HepG2 (cell line): ENCODE measurements at regions not wholly inside any gene's neighbourhood (a gene's known extent, or its start where the extent isn't known, plus 50 kb on each side); places are given as distances from the start of the nearest gene placed in this dataset.

Experiments
- ATAC-seq: fragments of 200-7000 bp; cut with Tn5 transposase; 3 replicates; pipeline ENCODE4 v1.9.1; 2020; ENCODE audit warnings: mild to moderate bottlenecking, moderate library complexity
- BruUV-seq: library from RNA; stranded (reverse); fragments of 400-500 nt; replicated peaks from 2 replicates; lab custom pipeline; 2021; lab: Mats Ljungman, UMichigan
- CTCF ChIA-PET: fragments of 300-600 bp; formaldehyde crosslinking; extraction: SDS; loops from one replicate; lab custom pipeline; 2021; ENCODE audit warnings: low total read pairs, inconsistent platforms, low intra/inter-chr PET ratio; lab: Yijun Ruan, JAX
- POLR2A ChIA-PET: fragments of 350-600 bp; sonication (Branson Sonifier 250); formaldehyde crosslinking; loops from one replicate; lab custom pipeline; 2020; ENCODE audit warnings: antibody characterized with exemption, inconsistent platforms; lab: Yijun Ruan, JAX
- DNase-seq: peaks from one replicate; pipeline ENCODE4 v3.0.0-alpha.2; 2015; ENCODE audit warnings: low spot score
- FAIRE-seq: peaks from 3 replicates; lab custom pipeline; 2011; peaks lifted over from hg19 to GRCh38; lab: Jason Lieb, UNC
- H2AFZ ChIP-seq: one replicate; pipeline ENCODE4 v1.6.1; 2011; ENCODE audit warnings: low read length, inconsistent platforms
- H3K27ac ChIP-seq: fragments of 300-600 bp; 3 replicates; pipeline ENCODE4 v1.8.0; 2011; ENCODE audit warnings: mixed run types, mild to moderate bottlenecking, mixed read lengths, low read length, inconsistent platforms; ENCODE audit not compliant: insufficient read depth; ENCODE audit errors: extremely low read length
- H3K27me3 ChIP-seq, 2 experiments: fragments of 200-600 bp in 1 of 2; 2 replicates in 1 of 2; 3 replicates in 1 of 2; pipeline versions ENCODE4 v1.6.0 to v1.8.0; 2011; ENCODE audit warnings: low read length in 2 of 2, mild to moderate bottlenecking in 2 of 2, moderate library complexity in 2 of 2, inconsistent platforms in 1 of 2; ENCODE audit not compliant: insufficient read depth in 2 of 2, control insufficient read depth in 1 of 2
- H3K36me3 ChIP-seq, 2 experiments: fragments of 200-600 bp in 1 of 2; replicated peaks in 1 of 2; 2 replicates in 1 of 2; 3 replicates in 1 of 2; pipeline versions ENCODE4 v1.5.1 to v1.8.0; 2011; ENCODE audit warnings: low read length in 2 of 2, inconsistent platforms in 1 of 2; ENCODE audit not compliant: insufficient read depth in 2 of 2, control insufficient read depth in 1 of 2
- H3K4me1 ChIP-seq: 2 replicates; pipeline ENCODE4 v1.5.1; 2012; ENCODE audit warnings: low read length, inconsistent platforms; ENCODE audit not compliant: insufficient read depth
- H3K4me2 ChIP-seq: 2 replicates; pipeline ENCODE4 v1.6.0; 2011; ENCODE audit warnings: low read depth, low read length, inconsistent platforms
- H3K4me3 ChIP-seq, 3 experiments: fragments of 200-600 bp in 1 of 3; sonication (generic), shearing (Covaris generic) in 1 of 3; replicated peaks in 1 of 3; 2 replicates each; pipeline ENCODE4 v1.5.1; 2011 to 2016; ENCODE audit warnings: low read length in 3 of 3, inconsistent platforms in 2 of 3, low read depth in 2 of 3, mild to moderate bottlenecking in 2 of 3, control low read depth in 1 of 3, mixed read lengths in 1 of 3; ENCODE audit not compliant: insufficient read depth in 1 of 3
- H3K79me2 ChIP-seq: one replicate; pipeline ENCODE4 v1.6.1; 2011; ENCODE audit warnings: low read length, inconsistent platforms; ENCODE audit not compliant: insufficient read depth
- H3K9ac ChIP-seq: 2 replicates; pipeline ENCODE4 v1.6.0; 2011; ENCODE audit warnings: mild to moderate bottlenecking, low read depth, low read length, inconsistent platforms; ENCODE audit not compliant: insufficient read depth
- H3K9me3 ChIP-seq: 2 replicates; pipeline ENCODE4 v1.5.1; 2012; ENCODE audit warnings: mild to moderate bottlenecking, low read length
- H4K20me1 ChIP-seq: 2 replicates; pipeline ENCODE4 v1.6.0; 2011; ENCODE audit warnings: inconsistent platforms, mild to moderate bottlenecking, low read length, moderate library complexity; ENCODE audit not compliant: insufficient read depth
- CREB1 ChIP-seq, 2 experiments: fragments of 450-650 bp in 1 of 2; IDR thresholded peaks; 2 replicates each; pipeline ENCODE4 v1.6.1; 2016 to 2017; ENCODE audit warnings: control low read depth in 1 of 2, mild to moderate bottlenecking in 1 of 2, missing compliant biosample characterization in 1 of 2, missing genetic modification characterization in 1 of 2
- FOXP1 ChIP-seq, 2 experiments: fragments of 450-650 bp in 1 of 2; IDR thresholded peaks; 2 replicates each; pipeline ENCODE4 v1.6.1; 2017 to 2018; ENCODE audit warnings: antibody characterized with exemption in 1 of 2
- MATR3 ChIP-seq: sonication (generic); formaldehyde crosslinking; IDR thresholded peaks from 2 replicates; pipeline ENCODE4 v1.4.0; 2020; ENCODE audit warnings: missing genetic modification reagents
- NFE2L2 ChIP-seq: fragments of 150-350 bp; IDR thresholded peaks from 2 replicates; pipeline ENCODE4 v1.6.1; 2014; ENCODE audit warnings: low read length
- RORA ChIP-seq: sonication (generic); formaldehyde crosslinking; IDR thresholded peaks from 2 replicates; pipeline ENCODE4 v1.5.0; 2020; ENCODE audit warnings: mild to moderate bottlenecking, missing genetic modification reagents, moderate library complexity
- SP2 ChIP-seq: sonication (generic); formaldehyde crosslinking; IDR thresholded peaks from 2 replicates; pipeline ENCODE4 v1.5.1; 2020; ENCODE audit warnings: mild to moderate bottlenecking, missing genetic modification reagents
- TOPORS ChIP-seq: sonication (generic); formaldehyde crosslinking; IDR thresholded peaks from 2 replicates; pipeline ENCODE4 v1.8.0; 2023; ENCODE audit warnings: mild to moderate bottlenecking, missing genetic modification reagents
- ZIK1 ChIP-seq: sonication (generic); formaldehyde crosslinking; IDR thresholded peaks from 2 replicates; pipeline ENCODE4 v1.5.0; 2020; ENCODE audit warnings: mild to moderate bottlenecking, low read depth, missing genetic modification reagents, borderline replicate concordance
- ZNF235 ChIP-seq: sonication (generic); formaldehyde crosslinking; IDR thresholded peaks from 2 replicates; pipeline ENCODE4 v1.8.1; 2023; ENCODE audit warnings: mild to moderate bottlenecking, missing genetic modification reagents, borderline replicate concordance
- WGBS: methylation state at CpG from one replicate; pipeline ENCODE4 v1.1.6; 2017; ENCODE audit warnings: low lambda C conversion rate; 5-methylcytosine and 5-hydroxymethylcytosine counted together
- in situ Hi-C: cut with HindIII; loops from 2 replicates; pipeline ENCODE4 v1.10.0; 2017; ENCODE audit warnings: low pct_unique_long_range_greater_than_20kb; ENCODE audit not compliant: extremely low pct_ligation_motif_present
- intact Hi-C: fragments of 100-400 bp; cut with micrococcal nuclease; formaldehyde crosslinking; loops from one replicate; pipeline ENCODE4 v1.10.0; 2022; ENCODE audit not compliant: unreplicated experiment
- TF ChIP-seq, protein P1 (sequence below): sonication (generic); formaldehyde crosslinking; IDR thresholded peaks from 2 replicates; pipeline ENCODE4; 2020; ENCODE audit warnings: missing genetic modification reagents, mild to moderate bottlenecking, borderline replicate concordance
- TF ChIP-seq, protein P2 (sequence below): sonication (generic); formaldehyde crosslinking; IDR thresholded peaks from 2 replicates; pipeline ENCODE4 v1.9.0; 2021; ENCODE audit warnings: missing genetic modification reagents, mild to moderate bottlenecking, borderline replicate concordance

DNA sequence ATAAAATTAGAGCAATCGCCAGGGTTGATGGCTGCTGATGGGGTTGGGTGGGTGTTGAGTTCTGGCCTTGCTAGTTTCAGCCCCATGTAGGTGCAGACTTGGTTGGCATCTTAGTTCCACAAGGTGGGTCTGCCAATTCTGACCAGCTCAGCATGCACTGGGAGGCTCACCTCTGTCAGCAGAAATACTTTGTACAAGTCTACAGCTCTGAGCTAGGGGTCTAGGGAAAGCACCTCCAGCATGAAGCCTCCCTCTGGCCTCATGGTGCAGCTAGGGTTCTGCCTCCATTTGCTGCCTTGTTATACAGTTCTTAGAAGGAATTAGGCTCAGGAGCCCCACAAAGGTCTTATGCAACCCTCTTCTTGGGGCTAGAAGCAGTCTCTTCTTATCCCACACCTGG, 278.9 kb upstream of the HDAC4 start (continued):
- TF ChIP-seq, protein P1, sequence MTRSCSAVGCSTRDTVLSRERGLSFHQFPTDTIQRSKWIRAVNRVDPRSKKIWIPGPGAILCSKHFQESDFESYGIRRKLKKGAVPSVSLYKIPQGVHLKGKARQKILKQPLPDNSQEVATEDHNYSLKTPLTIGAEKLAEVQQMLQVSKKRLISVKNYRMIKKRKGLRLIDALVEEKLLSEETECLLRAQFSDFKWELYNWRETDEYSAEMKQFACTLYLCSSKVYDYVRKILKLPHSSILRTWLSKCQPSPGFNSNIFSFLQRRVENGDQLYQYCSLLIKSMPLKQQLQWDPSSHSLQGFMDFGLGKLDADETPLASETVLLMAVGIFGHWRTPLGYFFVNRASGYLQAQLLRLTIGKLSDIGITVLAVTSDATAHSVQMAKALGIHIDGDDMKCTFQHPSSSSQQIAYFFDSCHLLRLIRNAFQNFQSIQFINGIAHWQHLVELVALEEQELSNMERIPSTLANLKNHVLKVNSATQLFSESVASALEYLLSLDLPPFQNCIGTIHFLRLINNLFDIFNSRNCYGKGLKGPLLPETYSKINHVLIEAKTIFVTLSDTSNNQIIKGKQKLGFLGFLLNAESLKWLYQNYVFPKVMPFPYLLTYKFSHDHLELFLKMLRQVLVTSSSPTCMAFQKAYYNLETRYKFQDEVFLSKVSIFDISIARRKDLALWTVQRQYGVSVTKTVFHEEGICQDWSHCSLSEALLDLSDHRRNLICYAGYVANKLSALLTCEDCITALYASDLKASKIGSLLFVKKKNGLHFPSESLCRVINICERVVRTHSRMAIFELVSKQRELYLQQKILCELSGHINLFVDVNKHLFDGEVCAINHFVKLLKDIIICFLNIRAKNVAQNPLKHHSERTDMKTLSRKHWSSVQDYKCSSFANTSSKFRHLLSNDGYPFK (CRISPR knock-in tag): no peak
- TF ChIP-seq CREB1 (IDR thresholded peaks at IDR 0.05): no peak
- TF ChIP-seq CREB1 (CRISPR knock-in tag; IDR thresholded peaks at IDR 0.05): no peak
- no peak for TF ChIP-seq RORA

DNA sequence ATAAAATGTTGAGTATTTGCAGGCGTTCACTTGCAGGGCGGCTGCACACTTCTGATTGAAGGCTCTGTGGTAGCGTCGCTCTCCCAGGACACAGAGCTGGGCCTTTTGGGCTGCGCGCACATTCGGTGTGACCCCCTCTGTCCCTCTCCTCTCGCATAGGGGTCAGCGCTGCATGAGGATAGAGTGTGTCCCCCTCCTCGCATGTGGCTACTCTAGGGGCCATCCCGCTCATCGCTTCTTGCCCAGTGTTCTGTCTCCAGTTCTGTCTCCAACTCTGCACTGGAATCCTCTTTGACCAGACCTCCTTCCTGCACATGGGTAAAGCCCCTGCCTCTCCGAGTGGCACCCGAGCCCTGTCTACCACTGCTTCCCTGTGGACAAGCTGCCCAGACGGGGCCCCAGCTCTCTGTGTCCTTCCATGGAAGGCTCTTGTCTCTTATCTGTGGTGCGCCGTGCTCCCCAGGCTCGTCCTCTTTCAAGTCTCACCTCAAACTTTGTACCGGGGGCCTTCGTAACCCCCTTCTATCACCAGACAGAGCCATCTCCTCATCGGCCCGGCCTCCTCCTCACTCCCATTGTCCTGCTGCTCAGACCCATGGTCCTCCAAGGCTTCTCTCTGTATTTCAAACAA, 278.0 kb upstream of the HDAC4 start:
- CTCF ChIA-PET: no interaction called here
- no peak overlapping the region for H3K4me3 ChIP-seq
- no peaks in the 10 kb centered on the region for H4K20me1 ChIP-seq
- H2AFZ ChIP-seq: no peak overlapping the region
- ATAC-seq (no peak), DNase-seq (no peak), FAIRE-seq (no peak)
- TF ChIP-seq, protein P2, sequence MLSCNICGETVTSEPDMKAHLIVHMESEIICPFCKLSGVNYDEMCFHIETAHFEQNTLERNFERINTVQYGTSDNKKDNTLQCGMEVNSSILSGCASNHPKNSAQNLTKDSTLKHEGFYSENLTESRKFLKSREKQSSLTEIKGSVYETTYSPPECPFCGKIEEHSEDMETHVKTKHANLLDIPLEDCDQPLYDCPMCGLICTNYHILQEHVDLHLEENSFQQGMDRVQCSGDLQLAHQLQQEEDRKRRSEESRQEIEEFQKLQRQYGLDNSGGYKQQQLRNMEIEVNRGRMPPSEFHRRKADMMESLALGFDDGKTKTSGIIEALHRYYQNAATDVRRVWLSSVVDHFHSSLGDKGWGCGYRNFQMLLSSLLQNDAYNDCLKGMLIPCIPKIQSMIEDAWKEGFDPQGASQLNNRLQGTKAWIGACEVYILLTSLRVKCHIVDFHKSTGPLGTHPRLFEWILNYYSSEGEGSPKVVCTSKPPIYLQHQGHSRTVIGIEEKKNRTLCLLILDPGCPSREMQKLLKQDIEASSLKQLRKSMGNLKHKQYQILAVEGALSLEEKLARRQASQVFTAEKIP (CRISPR knock-in tag): no peak
- TF ChIP-seq TOPORS (no peak), MATR3 (CRISPR knock-in tag) (no peak), SP2 (no peak), FOXP1 (IDR thresholded peaks at IDR 0.05) (no peak), FOXP1 (CRISPR knock-in tag; IDR thresholded peaks at IDR 0.05) (no peak), ZNF235 (no peak), ZIK1 (no peak), NFE2L2 (no peak)
- H3K27me3 ChIP-seq: peaks cover 5 to 65% of the 10 kb centered on the region in 2 experiments; a peak in 3 of 5 replicates
- in situ Hi-C loops (no loop called here), intact Hi-C loops (no loop called here)
- no peaks in the 10 kb centered on the region for H3K79me2 ChIP-seq
- POLR2A ChIA-PET: no interaction called here
- no peak overlapping the region for H3K27ac ChIP-seq
- no peak overlapping the region for H3K9ac ChIP-seq
- BruUV-seq: no TSS peak
- H3K36me3 ChIP-seq: no peaks in the 10 kb centered on the region
- H3K4me2 ChIP-seq: no peak overlapping the region
- 42% methylated on average over 22 of the region's 22 CpGs for WGBS
- no peaks in the 10 kb centered on the region for H3K4me1 ChIP-seq
- no peaks in the 10 kb centered on the region for H3K9me3 ChIP-seq
